ENCODE measurements at regions not wholly inside any gene's neighbourhood (a gene's known extent, or its start where the extent isn't known, plus 50 kb on each side); places are given as distances from the start of the nearest gene placed in this dataset.

DNA sequence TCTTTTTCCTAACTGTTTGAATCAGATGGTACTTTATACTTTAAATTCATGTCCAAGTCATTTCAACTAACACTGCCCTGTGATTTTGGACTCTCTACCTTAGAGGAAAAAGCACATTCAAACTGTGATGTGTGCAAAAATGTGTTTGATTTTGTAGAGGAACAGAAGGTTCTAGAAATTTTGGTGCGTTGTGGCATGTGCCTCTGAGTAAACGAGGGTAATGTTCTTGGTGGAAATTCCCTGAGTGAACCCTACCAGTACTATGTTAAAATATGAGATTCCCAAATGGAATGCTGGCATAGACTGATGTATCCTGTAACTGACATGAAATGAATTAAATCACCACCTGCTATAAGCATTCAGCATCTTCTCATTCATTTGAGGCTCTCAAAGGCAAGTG, 901.9 kb upstream of the KLHL29 start:
- TF ChIP-seq SRF (IDR thresholded peaks at IDR 0.05; ENCODE audit: low read depth, low read length): no peak
- TF ChIP-seq POLR2AphosphoS5 (IDR thresholded peaks at IDR 0.05; ENCODE audit: low read depth, low read length): no peak
- TF ChIP-seq CBX5 (CRISPR knock-in tag; IDR thresholded peaks at IDR 0.05; ENCODE audit: borderline replicate concordance): no peak
- TF ChIP-seq, protein P1, sequence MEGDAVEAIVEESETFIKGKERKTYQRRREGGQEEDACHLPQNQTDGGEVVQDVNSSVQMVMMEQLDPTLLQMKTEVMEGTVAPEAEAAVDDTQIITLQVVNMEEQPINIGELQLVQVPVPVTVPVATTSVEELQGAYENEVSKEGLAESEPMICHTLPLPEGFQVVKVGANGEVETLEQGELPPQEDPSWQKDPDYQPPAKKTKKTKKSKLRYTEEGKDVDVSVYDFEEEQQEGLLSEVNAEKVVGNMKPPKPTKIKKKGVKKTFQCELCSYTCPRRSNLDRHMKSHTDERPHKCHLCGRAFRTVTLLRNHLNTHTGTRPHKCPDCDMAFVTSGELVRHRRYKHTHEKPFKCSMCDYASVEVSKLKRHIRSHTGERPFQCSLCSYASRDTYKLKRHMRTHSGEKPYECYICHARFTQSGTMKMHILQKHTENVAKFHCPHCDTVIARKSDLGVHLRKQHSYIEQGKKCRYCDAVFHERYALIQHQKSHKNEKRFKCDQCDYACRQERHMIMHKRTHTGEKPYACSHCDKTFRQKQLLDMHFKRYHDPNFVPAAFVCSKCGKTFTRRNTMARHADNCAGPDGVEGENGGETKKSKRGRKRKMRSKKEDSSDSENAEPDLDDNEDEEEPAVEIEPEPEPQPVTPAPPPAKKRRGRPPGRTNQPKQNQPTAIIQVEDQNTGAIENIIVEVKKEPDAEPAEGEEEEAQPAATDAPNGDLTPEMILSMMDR (CRISPR knock-in tag; IDR thresholded peaks at IDR 0.05): no peak
- TF ChIP-seq NFE2 (CRISPR knock-in tag; IDR thresholded peaks at IDR 0.05): no peak
- TF ChIP-seq ZNF274 (CRISPR knock-in tag; IDR thresholded peaks at IDR 0.05): no peak
- TF ChIP-seq, protein P2, sequence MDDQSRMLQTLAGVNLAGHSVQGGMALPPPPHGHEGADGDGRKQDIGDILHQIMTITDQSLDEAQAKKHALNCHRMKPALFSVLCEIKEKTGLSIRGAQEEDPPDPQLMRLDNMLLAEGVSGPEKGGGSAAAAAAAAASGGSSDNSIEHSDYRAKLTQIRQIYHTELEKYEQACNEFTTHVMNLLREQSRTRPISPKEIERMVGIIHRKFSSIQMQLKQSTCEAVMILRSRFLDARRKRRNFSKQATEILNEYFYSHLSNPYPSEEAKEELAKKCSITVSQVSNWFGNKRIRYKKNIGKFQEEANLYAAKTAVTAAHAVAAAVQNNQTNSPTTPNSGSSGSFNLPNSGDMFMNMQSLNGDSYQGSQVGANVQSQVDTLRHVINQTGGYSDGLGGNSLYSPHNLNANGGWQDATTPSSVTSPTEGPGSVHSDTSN (CRISPR knock-in tag; IDR thresholded peaks at IDR 0.05; ENCODE audit: borderline replicate concordance): no peak

All from HepG2 (cell line).